Stimulated activated CD4-positive, alpha-beta T cell treated with anti-CD3 and anti-CD28 coated beads, Interleukin-12 subunit alpha, Interleukin-12 subunit beta, amount 100 ng/mL, for 24 hours (primary cell): ENCODE measurements at regions not wholly inside any gene's neighbourhood (a gene's known extent, or its start where the extent isn't known, plus 50 kb on each side); places are given as distances from the start of the nearest gene placed in this dataset.
"Not testable (repeated sequence)": the region's sequence is repeated elsewhere in the genome, so short reads cannot be mapped to it uniquely, and the experiment has no call there.

Source experiments
- DNase-seq, 2 experiments: peaks; one replicate each; pipeline ENCODE4 v3.0.0-alpha.2; 2020; ENCODE audit warnings: low read depth in 2 of 2

DNA sequence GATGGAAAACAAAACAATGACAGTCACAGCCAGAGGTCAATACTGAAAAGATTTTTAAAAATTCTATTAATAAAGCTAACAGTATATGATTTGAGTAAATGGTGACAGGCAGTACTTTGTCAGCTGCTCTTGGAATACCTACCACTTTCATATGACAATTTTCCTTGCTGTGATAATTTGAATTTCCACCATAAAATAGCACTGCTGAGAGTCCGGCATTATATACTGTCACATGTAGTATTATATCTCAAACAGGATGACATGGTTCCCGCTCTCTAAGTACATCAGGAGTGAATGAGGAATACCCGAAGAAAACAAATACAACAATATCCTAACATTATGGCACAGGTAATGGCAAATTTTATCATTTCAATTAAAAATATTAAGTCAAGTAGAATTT is 146.8 kb upstream of the TMPRSS15 start:
- DNase-seq = no peak

DNA sequence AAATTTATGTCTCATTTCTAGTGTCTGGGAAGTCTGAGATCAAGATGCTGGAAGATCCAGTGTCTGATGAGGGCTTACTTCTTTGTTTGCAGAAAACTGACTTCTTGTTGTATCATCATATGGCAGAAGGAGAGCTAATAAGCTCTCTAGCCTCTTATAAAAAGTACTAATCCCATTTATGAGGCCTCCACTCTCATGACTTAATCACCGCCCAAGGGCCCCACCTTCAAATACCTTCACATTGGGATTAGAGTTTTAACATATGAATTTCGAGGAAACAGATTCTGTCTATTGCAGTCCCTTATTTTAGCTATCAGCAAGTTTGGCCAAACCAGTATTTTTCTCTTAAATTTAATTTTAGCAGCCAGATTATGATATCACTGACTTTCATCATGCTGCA is 150.2 kb upstream of the TMPRSS15 start:
- DNase-seq = no peak

DNA sequence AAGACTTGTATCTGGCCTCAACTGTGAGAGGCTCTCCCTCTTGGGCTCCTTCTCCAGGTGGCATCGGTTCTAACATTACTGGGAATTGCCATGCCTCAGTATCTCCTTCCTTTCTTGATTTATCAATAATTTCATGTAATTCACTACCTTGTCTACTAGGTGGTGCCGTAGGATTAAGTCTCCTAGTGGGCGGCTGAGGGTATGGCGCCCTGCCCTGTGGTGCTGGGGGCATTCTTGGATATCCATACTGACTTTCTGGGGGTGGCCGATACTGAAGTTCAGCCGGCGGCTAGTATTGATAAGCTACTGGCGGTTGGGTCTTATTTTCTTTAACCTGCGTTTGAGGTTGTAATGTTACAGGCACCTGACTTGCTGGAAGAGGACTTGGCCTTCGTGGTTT is 164.2 kb upstream of the TMPRSS15 start:
- DNase-seq = not testable (repeated sequence)

DNA sequence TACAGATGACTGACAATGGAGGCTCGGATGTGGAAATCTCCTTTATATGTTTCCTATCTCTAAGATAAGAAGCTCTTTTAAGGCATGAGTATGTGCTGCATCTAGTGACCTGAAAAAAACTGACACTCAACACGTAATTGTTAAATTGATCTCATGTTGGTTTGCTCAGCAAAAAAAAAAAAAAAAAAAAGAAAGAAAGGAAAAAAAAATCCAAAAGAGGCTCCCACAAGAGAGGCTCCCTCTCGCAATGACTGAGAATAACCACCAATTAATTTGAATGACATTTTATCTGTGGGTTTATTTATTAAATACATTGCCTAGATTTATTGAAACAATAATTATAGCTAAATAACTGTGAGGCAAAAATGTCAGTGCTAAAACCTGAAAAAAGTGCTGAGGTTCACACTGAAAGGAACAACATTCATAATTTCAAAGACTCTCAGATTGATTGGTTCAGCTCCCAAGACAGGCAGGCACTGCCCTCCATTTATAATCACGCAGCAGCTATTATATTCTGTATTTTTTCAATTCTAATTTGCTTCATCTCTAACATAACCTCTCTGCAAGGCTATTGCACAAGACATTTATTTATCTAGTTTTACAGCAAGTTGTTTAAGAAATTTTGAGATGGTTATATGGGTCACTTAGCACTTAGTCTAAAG is 184.5 kb upstream of the TMPRSS15 start:
- no peak for DNase-seq

DNA sequence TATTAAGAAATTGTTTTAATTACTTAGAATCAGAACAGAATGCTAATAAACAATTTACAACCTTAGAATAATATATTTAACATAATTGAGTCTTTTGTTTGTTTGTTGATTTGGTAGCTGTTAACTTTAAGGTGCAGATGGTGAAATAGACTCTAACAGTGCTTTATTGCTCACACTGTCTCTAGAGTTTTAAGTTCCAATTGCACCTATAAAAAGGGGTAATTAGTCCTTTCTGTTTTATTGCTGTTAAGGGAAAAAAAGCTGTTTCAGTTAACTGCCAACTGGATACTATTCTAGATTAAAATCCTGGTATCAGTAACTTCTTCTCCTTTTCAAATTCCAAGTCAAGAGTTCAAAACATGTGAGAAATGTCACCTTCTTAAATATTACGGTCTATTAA is 197.6 kb upstream of the TMPRSS15 start:
- no peak for DNase-seq

DNA sequence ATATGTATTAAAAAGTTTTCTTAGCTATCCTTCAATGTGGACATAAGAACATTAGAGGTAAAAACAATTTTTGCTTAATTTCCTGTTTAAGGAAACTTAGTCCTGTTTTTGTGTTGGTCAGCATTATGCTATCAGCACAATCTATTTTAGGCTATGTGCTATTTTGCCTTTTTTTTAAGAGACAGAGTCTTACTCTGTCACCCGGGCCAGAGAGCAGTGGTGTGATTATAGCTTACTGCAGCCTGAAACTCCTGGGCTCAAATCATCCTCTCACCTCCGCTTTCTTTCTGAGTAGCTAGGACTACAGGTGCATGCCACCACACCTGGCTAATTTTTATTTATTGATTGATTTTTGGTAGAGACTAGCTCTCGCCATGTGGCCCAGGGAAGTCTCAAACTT is 199.1 kb upstream of the TMPRSS15 start:
- no peak for DNase-seq

DNA sequence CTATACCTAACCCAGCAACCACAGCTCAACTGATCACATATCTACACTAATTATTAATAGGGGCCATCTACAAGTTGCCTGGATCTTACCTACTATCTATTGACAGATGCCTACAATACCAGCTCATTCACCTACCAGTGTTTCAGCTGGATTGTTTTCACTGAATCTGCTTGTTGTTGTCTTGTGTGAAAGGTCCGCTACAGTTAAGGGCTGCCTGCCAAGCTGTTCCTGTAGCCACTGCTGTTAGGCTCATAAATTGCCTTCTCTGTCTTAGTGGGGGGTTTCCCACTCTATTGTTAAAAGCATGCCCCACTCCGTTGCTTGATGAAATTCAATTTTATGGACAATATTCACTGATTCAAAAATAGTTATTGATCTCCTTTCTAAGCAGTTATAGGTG is 199.7 kb upstream of the TMPRSS15 start:
- DNase-seq = no peak

DNA sequence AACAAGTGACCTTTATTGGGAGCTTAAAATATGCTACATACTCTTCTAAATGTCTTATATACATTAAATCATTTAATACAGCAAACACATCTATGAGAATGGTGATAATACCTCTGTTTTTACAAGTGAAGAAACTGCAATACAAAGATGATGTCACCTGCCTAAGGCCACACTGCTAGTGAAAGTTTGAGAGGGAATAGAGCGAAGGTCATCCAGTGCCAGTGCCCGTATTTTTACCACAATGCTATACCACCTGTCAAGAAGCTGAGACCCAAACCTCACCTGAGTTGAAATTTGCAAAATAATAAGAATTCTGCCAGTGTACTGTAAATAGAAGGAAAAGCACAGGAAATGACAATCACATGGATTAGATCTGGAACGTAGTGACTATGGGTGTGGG is 200.4 kb upstream of the TMPRSS15 start:
- no peak for DNase-seq

DNA sequence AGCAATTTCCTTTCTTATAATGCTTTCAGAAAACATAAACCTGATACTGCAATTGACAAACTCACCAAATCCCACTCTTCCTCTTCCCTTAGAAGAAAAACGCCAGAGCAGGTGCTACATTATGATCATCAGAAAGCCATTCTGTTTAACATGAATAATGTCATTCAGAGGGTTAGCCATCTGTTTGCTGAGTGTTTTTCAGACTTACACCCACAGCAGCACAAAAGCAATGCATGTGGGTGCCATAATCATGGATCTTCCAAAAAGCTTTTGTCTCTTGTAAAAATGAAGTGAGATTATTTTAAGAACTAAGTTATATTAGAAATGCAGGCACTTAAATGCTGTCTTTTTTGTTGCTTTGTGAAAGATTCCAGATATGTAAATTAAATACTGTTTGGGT is 204.6 kb upstream of the TMPRSS15 start:
- DNase-seq = no peak

DNA sequence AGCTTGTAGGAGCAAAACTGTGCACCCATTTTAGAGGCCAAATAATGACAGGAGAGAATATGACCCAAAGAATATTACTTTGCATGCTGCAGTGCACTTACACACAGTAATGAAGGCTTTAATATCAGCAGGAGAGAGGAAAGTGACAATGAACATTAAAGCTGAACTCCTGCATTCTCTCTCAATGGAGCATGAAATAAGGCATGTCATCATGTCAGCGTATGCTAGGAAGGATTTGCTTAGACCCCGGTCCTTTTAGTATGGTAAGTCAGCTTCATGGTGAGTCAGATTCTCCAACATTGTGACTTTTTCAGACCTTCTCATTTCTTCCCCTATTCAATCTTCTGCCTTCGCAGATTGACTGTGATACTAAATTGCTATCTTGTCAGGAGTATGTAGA is 210.7 kb upstream of the TMPRSS15 start:
- DNase-seq = no peak

DNA sequence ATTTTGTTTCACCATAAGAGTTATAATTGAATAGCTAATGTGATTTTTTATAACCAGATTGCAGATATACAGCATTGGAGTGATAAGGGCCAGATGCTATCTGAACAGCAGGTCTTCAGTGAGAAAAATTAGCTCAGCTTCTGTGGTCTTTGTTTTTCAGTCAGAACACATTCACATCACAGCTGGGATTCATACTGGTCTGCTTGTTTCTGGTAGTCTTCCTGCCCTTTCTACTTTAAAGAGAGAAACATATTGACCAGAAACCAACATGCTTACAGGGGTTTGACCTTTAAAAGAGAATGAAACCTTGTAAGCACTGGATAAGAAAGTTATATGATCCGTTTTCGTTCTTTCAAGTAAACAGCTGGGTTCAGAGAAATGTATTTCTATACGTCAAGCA is 213.7 kb upstream of the TMPRSS15 start:
- no peak for DNase-seq

DNA sequence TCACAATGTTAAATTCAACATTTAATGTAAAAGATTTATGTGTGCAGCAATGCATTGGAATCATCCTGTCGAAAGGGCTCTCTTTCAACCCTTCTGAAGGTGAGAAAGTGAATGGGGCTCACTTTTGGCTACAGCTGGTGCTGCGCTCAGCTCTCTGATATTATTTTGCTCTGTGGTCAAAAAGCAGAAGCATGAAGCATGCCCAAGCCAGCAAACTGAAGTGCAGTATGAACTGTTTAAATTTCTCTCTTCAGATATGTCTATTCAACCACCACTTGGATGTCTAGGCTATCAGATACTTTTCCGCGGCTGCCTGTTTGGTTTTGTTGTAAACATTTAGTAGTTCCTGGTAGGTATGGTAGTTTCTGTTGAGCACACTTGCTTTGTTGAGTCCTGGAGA is 216.9 kb upstream of the TMPRSS15 start:
- DNase-seq = no peak

DNA sequence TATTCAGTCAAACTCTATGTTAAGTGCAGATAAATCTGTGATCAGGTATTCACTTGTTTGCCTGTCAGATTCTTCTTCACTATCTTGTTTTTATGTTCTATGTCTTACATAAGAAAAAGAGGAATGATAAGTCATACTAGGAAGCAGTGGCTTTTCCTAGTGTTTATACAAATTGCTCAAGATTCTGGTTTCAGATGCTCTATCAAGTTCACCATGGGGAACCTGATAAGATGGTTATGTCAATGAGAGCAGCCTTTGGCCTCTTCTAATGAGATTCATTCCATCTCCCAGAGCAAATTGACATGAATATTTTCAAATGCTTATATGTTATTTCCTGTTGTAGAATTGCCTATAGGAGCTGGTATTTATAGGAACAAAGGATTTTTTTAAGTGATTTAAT is 218.8 kb upstream of the TMPRSS15 start:
- no peak for DNase-seq

DNA sequence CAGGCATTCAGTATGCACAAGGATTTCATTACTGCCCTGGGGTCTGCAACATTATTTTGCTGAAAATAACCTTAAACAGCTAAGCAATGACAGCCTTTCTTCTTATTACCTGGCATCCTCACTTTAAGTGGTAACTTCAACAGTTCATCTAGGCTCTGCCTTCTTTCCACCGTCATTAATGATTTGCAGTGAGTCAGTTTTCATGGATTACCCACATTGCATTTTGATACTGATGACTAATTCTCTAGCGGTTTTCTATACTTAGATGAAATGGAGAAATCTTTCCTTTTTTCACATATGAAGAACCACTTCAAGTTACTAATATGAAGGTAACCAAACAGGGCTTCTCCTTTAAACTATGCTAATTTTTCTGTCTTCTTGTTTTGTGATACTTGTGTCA is 226.9 kb upstream of the TMPRSS15 start:
- no peak for DNase-seq

DNA sequence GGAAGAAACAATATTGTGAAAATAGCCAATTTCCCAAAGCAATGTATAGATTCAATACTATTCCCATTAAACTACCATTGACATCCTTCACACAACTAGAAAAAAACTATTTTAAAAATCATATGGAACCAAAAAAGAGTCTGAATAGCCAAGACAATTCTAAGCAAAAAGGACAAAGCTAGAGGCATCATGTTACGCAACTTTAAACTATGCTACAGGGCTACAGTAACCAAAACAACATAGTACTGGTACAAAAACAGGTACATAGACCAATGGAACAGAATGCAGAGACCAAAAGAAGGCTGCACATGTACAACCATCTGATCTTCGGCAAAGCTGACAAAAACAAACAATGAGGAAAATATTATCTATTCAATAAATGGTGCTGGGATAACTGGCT is 233.3 kb upstream of the TMPRSS15 start:
- DNase-seq = no peak

DNA sequence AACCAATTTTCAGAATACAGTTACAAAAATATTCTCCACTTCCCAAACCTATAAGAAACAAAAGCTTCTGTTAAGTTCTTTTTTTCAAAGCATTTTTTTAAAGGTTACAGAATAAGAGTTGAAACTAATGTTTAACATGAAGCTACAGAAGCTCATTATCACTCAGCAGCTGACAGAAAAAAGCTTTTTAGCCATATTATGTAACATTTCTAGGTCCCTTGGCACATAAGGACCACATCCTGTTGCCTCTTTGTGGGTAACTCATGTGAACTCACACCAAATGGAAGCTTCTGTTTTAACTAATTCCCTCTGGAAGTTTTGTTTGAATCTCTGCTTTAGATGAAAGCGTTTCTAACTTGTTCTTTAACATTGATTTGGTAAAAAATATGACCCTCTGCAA is 242.5 kb upstream of the TMPRSS15 start:
- no peak for DNase-seq

DNA sequence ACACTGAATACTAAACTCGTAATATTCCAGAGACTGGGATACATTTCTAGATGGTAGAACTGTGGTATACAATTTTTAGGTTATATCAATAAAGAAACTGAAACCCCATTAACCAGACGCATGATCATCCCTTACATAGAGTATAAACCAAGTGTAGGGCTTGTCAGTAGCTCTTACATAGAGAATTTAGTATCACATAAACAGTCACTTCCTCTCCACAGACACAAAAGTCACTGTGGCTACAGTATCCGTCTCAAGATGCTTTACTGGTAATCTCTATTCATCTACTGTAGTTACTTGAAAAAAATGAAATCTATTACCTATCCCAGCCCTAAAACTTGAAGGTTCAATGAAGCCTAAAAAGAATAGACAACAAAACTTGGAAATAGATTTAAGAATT is 252.3 kb upstream of the TMPRSS15 start:
- DNase-seq = no peak

DNA sequence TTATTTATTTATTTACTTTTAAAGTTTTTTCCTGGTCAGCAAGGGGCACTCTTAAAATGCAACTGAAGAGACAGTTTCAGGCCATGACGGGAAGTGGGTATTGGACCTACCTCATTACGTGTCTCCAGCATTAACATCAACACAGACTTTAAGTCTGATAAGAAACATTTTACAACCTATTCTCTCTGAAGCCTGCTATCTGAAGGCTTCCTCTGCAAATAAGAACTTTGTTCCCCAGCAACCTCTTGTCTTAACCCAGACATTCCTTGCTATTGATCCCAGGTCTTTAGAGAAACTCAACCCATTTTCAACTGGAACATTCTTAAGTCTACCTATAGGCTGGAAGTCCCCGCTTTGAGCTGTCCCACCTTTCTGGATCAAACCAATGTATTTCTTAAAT is 258.3 kb upstream of the TMPRSS15 start:
- DNase-seq = no peak

DNA sequence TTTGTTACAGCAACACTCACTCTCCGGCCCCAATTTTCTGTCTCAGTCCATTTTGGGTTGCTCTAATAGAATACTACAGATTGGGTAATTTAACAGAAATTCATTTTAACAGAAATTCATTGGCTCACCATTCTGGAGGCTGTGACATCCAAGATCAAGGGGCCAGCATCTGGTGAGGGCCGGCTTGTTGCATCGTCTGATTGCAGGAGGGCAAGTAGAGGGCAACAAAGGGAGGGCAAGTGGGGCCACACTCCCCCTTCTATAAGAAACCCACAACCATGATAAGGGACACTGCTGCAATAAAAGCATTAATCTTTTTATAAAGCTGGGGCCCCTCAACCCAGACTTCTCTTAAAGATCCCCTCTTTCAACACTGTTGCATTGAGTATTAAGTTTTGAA is 260.1 kb upstream of the TMPRSS15 start:
- DNase-seq = no peak

DNA sequence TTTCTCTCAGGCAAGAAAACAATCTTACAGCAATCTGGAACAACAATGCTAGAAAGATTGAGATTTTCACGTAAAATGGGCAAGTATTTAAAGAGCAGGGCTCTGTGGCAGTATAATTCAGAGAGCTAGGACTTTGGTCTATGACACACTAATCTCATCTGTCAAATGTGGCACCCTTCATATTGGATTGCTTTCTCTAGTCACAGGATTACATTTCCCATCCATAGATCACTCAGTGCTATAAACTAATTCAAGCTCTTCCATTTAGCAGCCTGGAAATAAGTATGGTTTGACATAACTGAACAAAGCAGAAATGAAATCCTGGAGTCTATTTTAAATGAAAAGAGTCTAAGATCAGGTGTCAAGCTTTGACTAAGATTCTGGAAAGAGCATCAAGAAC is 263.1 kb upstream of the TMPRSS15 start:
- DNase-seq = no peak

DNA sequence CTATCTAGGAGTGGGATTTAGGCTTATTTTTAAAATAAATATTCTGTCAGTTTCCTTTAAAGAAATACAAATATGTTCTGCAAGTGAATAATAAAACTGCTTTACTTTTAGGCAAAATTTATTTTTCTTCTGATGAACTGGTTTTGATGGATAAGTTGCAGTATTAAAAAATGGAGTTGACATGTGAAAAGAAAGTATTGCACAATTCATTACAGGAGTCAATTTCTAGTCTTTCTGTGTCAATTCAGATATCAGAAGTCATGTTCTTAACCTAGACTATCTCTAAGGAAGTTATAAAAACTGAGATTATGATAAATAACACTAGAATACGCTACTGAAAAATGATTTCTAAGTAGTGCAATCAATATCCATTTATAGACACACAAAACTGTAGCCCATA is 270.2 kb upstream of the TMPRSS15 start:
- no peak for DNase-seq

DNA sequence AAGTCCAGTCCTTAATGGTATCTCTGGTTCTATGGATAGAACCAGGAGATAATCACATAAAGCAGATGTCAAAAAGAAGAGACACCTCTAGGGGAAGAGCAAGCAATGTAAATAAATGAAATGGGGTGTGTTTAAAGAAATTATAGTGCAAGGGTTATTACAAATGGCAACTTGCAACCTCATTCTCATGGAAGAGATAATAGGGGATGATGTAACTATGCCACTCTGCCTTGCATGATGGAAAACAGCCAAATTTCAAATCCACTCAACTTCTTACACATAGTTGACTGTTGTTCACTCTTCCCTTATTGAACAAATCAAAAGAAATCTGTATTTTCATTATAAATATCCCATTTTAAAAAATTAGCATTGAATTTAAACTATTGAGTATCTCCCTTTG is 274.0 kb upstream of the TMPRSS15 start:
- DNase-seq = no peak

DNA sequence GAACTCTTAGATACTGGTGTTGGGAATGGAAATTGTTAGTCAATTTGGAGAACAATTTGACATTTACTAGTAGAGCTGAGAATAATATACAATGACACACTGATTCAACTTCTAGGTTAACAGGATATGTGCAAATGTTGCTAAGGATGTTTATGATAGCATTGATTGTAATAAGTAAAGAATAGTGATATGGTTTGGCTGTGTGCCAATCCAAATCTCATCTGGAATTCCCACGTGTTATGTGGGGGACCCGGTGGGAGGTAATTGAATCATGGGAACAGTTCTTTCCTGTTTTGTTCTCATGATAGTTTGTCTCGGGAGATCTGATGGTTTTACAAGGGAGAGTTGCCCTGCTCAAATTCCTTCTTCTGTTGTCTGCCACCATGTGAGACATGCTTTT is 302.4 kb upstream of the TMPRSS15 start:
- no peak for DNase-seq

DNA sequence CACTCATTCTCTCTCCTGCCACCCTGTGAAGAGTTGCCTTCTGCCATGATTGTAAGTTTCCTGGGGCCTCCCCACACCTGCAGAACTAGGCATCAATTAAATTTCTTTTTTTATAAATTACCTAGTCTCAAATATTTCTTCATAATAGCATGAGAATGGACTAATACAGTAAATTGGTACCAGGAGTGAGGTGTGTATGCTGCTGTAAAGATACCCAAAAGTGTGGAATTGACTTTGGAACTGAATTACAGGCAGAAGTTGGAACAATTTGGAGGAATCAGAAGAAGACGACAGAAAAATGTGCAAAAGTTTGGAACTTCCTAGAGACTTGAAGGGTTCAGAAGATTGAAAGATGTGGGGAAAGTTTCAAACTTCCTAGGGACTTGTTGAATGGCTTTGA is 308.1 kb upstream of the TMPRSS15 start:
- DNase-seq = no peak

DNA sequence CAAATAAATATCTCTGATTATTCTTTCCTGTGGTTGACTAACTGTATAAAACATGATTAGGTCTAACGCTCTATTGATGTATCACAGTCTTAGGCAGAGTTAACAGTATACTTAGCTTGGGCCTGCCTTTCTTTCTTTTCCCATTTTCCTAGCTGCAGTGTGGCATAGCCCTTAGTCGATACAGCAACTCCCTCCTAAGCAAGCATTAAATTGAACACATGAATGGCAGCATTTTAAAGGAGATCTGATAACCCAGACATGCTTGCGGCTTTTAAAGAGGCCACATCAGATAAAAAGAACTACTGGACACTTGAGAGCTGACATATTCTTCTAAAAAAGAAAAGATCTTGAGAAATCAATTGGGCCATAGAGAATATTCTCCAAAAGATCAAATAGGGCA is 312.0 kb upstream of the TMPRSS15 start:
- DNase-seq = no peak
